H1 (cell line): ENCODE measurements at regions not wholly inside any gene's neighbourhood (a gene's known extent, or its start where the extent isn't known, plus 50 kb on each side); places are given as distances from the start of the nearest gene placed in this dataset.

Experiments
- CTCF ChIA-PET: fragments of 300-600 bp; sonication (Branson Sonifier 250); formaldehyde crosslinking; loops from one replicate; lab custom pipeline; 2021; ENCODE audit not compliant: partially characterized antibody; lab: Charles Lee
- POLR2A ChIA-PET: fragments of 300-600 bp; sonication (Branson Sonifier 250); formaldehyde crosslinking; loops from one replicate; lab custom pipeline; 2021; ENCODE audit warnings: inconsistent platforms; ENCODE audit not compliant: partially characterized antibody; lab: Charles Lee
- DNase-seq, 2 experiments: peaks; one replicate each; pipeline versions ENCODE4 v3.0.0 to v3.0.0-alpha.2; 2010 to 2022; ENCODE audit warnings: low spot score in 2 of 2, low read depth in 1 of 2, mixed read lengths in 1 of 2
- FAIRE-seq: peaks from 2 replicates; lab custom pipeline; 2011; peaks lifted over from hg19 to GRCh38; lab: Jason Lieb, UNC
- H2AFZ ChIP-seq: 2 replicates; pipeline ENCODE4 v1.8.1; 2012; ENCODE audit warnings: low read length, inconsistent platforms
- H2AK5ac ChIP-seq: 2 replicates; pipeline ENCODE4 v1.6.1; 2013; ENCODE audit warnings: low read depth, low read length
- H2BK120ac ChIP-seq: replicated peaks from 2 replicates; pipeline ENCODE3; 2013; ENCODE audit warnings: low read depth, low read length, inconsistent platforms
- H2BK12ac ChIP-seq: 2 replicates; pipeline ENCODE4 v1.6.1; 2013; ENCODE audit warnings: low read depth, low read length
- H2BK15ac ChIP-seq: 2 replicates; pipeline ENCODE4 v1.6.1; 2013; ENCODE audit warnings: low read length
- H2BK20ac ChIP-seq: 2 replicates; pipeline ENCODE4 v1.6.1; 2013; ENCODE audit warnings: low read length
- H2BK5ac ChIP-seq: 2 replicates; pipeline ENCODE4 v1.6.1; 2013; ENCODE audit warnings: low read depth, low read length
- H3K14ac ChIP-seq: 2 replicates; pipeline ENCODE4 v1.6.1; 2013; ENCODE audit warnings: inconsistent platforms; ENCODE audit not compliant: insufficient read length
- H3K18ac ChIP-seq: 2 replicates; pipeline ENCODE4 v1.6.1; 2013; ENCODE audit warnings: low read length; ENCODE audit errors: extremely low read depth
- H3K23ac ChIP-seq: 2 replicates; pipeline ENCODE4 v1.6.1; 2013; ENCODE audit warnings: inconsistent platforms; ENCODE audit not compliant: insufficient read length
- H3K23me2 ChIP-seq: 2 replicates; pipeline ENCODE4 v1.6.1; 2013; ENCODE audit warnings: low read depth, low read length
- H3K27ac ChIP-seq: 2 replicates; pipeline ENCODE4 v1.6.1; 2011; ENCODE audit warnings: low read depth, low read length, inconsistent platforms
- H3K27me3 ChIP-seq, 4 experiments: replicated peaks in 1 of 4; 1 replicate in 1 of 4; 2 replicates in 3 of 4; pipeline versions ENCODE4 v1.6.1 to v1.8.1; 2011 to 2013; ENCODE audit warnings: low read length in 3 of 4, mild to moderate bottlenecking in 3 of 4, inconsistent platforms in 2 of 4, mixed read lengths in 2 of 4, moderate library complexity in 1 of 4; ENCODE audit not compliant: control insufficient read depth in 3 of 4, insufficient read depth in 3 of 4; ENCODE audit errors: extremely low read depth in 1 of 4
- H3K36me3 ChIP-seq, 4 experiments: 2 replicates each; pipeline versions ENCODE4 v1.6.1 to v1.8.1; 2011 to 2013; ENCODE audit warnings: mild to moderate bottlenecking in 4 of 4, low read length in 3 of 4, moderate library complexity in 2 of 4, control low read depth in 1 of 4, inconsistent platforms in 1 of 4; ENCODE audit not compliant: insufficient read depth in 4 of 4, control insufficient read depth in 2 of 4
- H3K4ac ChIP-seq: replicated peaks from 2 replicates; pipeline ENCODE3; 2013; ENCODE audit warnings: low read length, low read depth, mixed read lengths, inconsistent platforms; ENCODE audit not compliant: insufficient read length
- H3K4me1 ChIP-seq, 4 experiments: replicated peaks in 1 of 4; 1 replicate in 1 of 4; 2 replicates in 3 of 4; pipeline versions ENCODE4 v1.6.1 to v1.8.1; 2011 to 2013; ENCODE audit warnings: low read length in 3 of 4, inconsistent platforms in 2 of 4, mixed read lengths in 1 of 4; ENCODE audit not compliant: insufficient read depth in 4 of 4, control insufficient read depth in 3 of 4
- H3K4me2 ChIP-seq, 2 experiments: 2 replicates each; pipeline versions ENCODE4 v1.6.1 to v1.8.1; 2011 to 2013; ENCODE audit warnings: low read depth in 2 of 2, low read length in 2 of 2, control low read depth in 1 of 2, inconsistent platforms in 1 of 2, mild to moderate bottlenecking in 1 of 2; ENCODE audit not compliant: insufficient read depth in 1 of 2
- H3K4me3 ChIP-seq, 4 experiments: fragments of 200-600, 300-600 bp in 1 of 4; sonication (generic), shearing (Covaris generic), sonication (Bioruptor Twin) in 1 of 4; 2 replicates each; pipeline versions ENCODE4 v1.5.1 to v1.8.1; 2011 to 2016; ENCODE audit warnings: low read length in 4 of 4, low read depth in 3 of 4, control low read depth in 2 of 4, inconsistent platforms in 2 of 4, mild to moderate bottlenecking in 2 of 4, mixed read lengths in 1 of 4, moderate library complexity in 1 of 4; ENCODE audit not compliant: insufficient read depth in 2 of 4; ENCODE audit errors: extremely low read depth in 1 of 4
- H3K56ac ChIP-seq: replicated peaks from 2 replicates; pipeline ENCODE3; 2013; ENCODE audit warnings: low read depth, mild to moderate bottlenecking, mixed read lengths, low read length, inconsistent platforms; ENCODE audit not compliant: insufficient read length
- H3K79me1 ChIP-seq: 2 replicates; pipeline ENCODE4 v1.6.1; 2013; ENCODE audit warnings: low read depth, low read length, control low read depth
- H3K79me2 ChIP-seq, 2 experiments: 2 replicates each; pipeline versions ENCODE4 v1.6.1 to v1.8.1; 2012 to 2013; ENCODE audit warnings: low read length in 2 of 2, mild to moderate bottlenecking in 2 of 2, inconsistent platforms in 1 of 2; ENCODE audit not compliant: insufficient read depth in 2 of 2, control insufficient read depth in 1 of 2
- H3K9ac ChIP-seq, 4 experiments: replicated peaks in 1 of 4; 1 replicate in 1 of 4; 2 replicates in 3 of 4; pipeline versions ENCODE4 v1.6.1 to v1.8.1; 2011 to 2013; ENCODE audit warnings: low read depth in 3 of 4, low read length in 3 of 4, control low read depth in 2 of 4, mild to moderate bottlenecking in 2 of 4, moderate library complexity in 2 of 4, inconsistent platforms in 1 of 4; ENCODE audit errors: extremely low read depth in 1 of 4
- H3K9me3 ChIP-seq, 2 experiments: 2 replicates each; pipeline versions ENCODE4 v1.6.1 to v1.8.1; 2012 to 2013; ENCODE audit warnings: mild to moderate bottlenecking in 2 of 2, moderate library complexity in 2 of 2, control low read depth in 1 of 2, inconsistent platforms in 1 of 2, low read depth in 1 of 2, low read length in 1 of 2, mixed read lengths in 1 of 2; ENCODE audit not compliant: insufficient read depth in 2 of 2
- H4K20me1 ChIP-seq, 2 experiments: replicated peaks in 1 of 2; 2 replicates each; pipeline versions ENCODE3 to v1.8.1; 2011 to 2013; ENCODE audit warnings: inconsistent platforms in 2 of 2, low read length in 2 of 2, mild to moderate bottlenecking in 1 of 2; ENCODE audit not compliant: insufficient read depth in 2 of 2, control insufficient read depth in 1 of 2
- H4K5ac ChIP-seq: 2 replicates; pipeline ENCODE4 v1.6.1; 2013; ENCODE audit warnings: low read length, low read depth, mixed read lengths, inconsistent platforms; ENCODE audit not compliant: insufficient read length
- H4K8ac ChIP-seq: 2 replicates; pipeline ENCODE4 v1.8.0; 2013; ENCODE audit warnings: mild to moderate bottlenecking, moderate library complexity, low read length, inconsistent platforms; ENCODE audit not compliant: insufficient read depth; ENCODE audit errors: extremely low read depth
- H4K91ac ChIP-seq: replicated peaks from 2 replicates; pipeline ENCODE3; 2013; ENCODE audit warnings: low read length, mixed read lengths, inconsistent platforms; ENCODE audit not compliant: insufficient read length
- ASH2L ChIP-seq: fragments of 200-600, 300-600 bp; sonication (generic); IDR thresholded peaks from one replicate; pipeline ENCODE4 v1.7.1; 2017; ENCODE audit warnings: low read length
- BRCA1 ChIP-seq: IDR thresholded peaks from 2 replicates; pipeline ENCODE4 v1.6.1; 2012; ENCODE audit warnings: low read depth, low read length, improper control_type of control experiment
- CTBP2 ChIP-seq: IDR thresholded peaks from 2 replicates; pipeline ENCODE4 v1.7.0; 2011; ENCODE audit warnings: borderline replicate concordance, mild to moderate bottlenecking, moderate library complexity, mixed read lengths, low read length; ENCODE audit not compliant: insufficient read depth, insufficient read length
- EGR1 ChIP-seq: IDR thresholded peaks from 2 replicates; pipeline ENCODE4 v1.6.1; 2011; ENCODE audit warnings: low read depth, low read length, borderline replicate concordance
- EP300 ChIP-seq, 2 experiments: IDR thresholded peaks; 1 replicate in 1 of 2; 2 replicates in 1 of 2; pipeline ENCODE4 v1.6.1; 2011 to 2012; ENCODE audit warnings: low read depth in 2 of 2, low read length in 2 of 2, mild to moderate bottlenecking in 2 of 2, borderline replicate concordance in 1 of 2, inconsistent platforms in 1 of 2, moderate library complexity in 1 of 2
- FOSL1 ChIP-seq: IDR thresholded peaks from 2 replicates; pipeline ENCODE4 v1.6.1; 2011; ENCODE audit warnings: mild to moderate bottlenecking, low read depth, low read length, moderate library complexity; ENCODE audit not compliant: insufficient read depth
- WGBS, 2 experiments: shearing (Covaris generic) in 1 of 2; methylation state at CpG; one replicate each; pipeline versions ENCODE4 v1.1.6 to v1.1.7; 2013 to 2015; ENCODE audit warnings: low lambda C conversion rate in 2 of 2, mixed read lengths in 2 of 2, inconsistent platforms in 1 of 2, low coverage in 1 of 2, missing lambda C conversion rate in 1 of 2; ENCODE audit not compliant: insufficient replicate concordance in 2 of 2, insufficient coverage in 1 of 2, insufficient read length in 1 of 2; ENCODE audit errors: extremely low coverage in 1 of 2, missing lambda C conversion rate in 1 of 2; 5-methylcytosine and 5-hydroxymethylcytosine counted together

- Histone ChIP-seq H3K79me1 (no peaks in the 10 kb centered on the region), H3K79me2 (no peaks in the 10 kb centered on the region), H3K4ac (no peak overlapping the region), H3K4me3 (no peak overlapping the region), H2BK15ac (no peak overlapping the region), H2BK20ac (no peak overlapping the region), H3K27me3 (no peaks in the 10 kb centered on the region), H3K56ac (no peak overlapping the region), H4K5ac (no peak overlapping the region), H2AFZ (no peak overlapping the region), H3K4me2 (no peak overlapping the region), H3K23ac (no peak overlapping the region), H2BK12ac (no peak overlapping the region), H3K23me2 (0 out of 2 replicates have a peak, but pooled peaks cover 2% of the 10 kb centered on the region), H2BK120ac (no peak overlapping the region), H4K8ac (no peak overlapping the region), H3K27ac (no peak overlapping the region), H4K20me1 (no peaks in the 10 kb centered on the region), H3K9me3 (peaks cover 12 to 14% of the 10 kb centered on the region in 2 experiments; a peak in 3 of 4 replicates), H3K18ac (no peak overlapping the region), H3K9ac (no peak overlapping the region), H2AK5ac (no peak overlapping the region), H3K4me1 (no peaks in the 10 kb centered on the region), H4K91ac (no peak overlapping the region), H3K14ac (no peak overlapping the region), H3K36me3 (0 out of 8 replicates have a peak, but pooled peaks cover 0 to 3% (median 0%) of the 10 kb centered on the region in 4 experiments), H2BK5ac (no peak overlapping the region)
- TF ChIP-seq FOSL1: no peak
- TF ChIP-seq CTBP2: no peak
- no peak for TF ChIP-seq BRCA1
- no peak for TF ChIP-seq EGR1
- TF ChIP-seq ASH2L: no peak
- no peak for TF ChIP-seq EP300 (IDR thresholded peaks at IDR 0.05; ENCODE audit: borderline replicate concordance in 1 of 2, low read depth in 2 of 2, low read length in 2 of 2)
- CTCF ChIA-PET: no interaction called here
- WGBS, 2 experiments: 100% methylated on average over 1 of the region's 1 CpG
- no peak for FAIRE-seq
- no peak for DNase-seq
- POLR2A ChIA-PET: no interaction called here
Measured at GRCh38 chr4:22174640-22175039, 226.1 kb upstream of the KCNIP4 start.
